ENCODE measurements at regions not wholly inside any gene's neighbourhood (a gene's known extent, or its start where the extent isn't known, plus 50 kb on each side); places are given as distances from the start of the nearest gene placed in this dataset.

DNA sequence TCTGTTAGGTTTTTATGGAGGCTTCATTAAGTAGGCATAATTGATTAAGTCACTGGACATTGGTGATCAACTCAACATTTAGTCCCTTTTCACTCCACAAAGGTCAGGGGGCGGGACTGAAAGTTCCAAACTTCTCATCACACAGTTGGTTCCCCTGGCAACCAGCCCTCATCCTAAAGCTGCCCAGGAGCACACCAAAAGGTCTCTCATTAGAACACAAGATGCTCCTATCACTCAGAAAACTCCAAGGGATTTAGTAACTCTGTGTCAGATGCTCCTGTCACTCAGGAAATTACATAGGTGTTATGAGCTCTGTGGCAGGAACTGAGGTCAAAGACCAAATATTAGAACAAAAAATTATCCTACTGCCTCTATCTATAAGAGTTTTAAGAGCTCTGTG lies 321.5 kb downstream of the OTOL1 start:
- DNase-seq = no peak

DNA sequence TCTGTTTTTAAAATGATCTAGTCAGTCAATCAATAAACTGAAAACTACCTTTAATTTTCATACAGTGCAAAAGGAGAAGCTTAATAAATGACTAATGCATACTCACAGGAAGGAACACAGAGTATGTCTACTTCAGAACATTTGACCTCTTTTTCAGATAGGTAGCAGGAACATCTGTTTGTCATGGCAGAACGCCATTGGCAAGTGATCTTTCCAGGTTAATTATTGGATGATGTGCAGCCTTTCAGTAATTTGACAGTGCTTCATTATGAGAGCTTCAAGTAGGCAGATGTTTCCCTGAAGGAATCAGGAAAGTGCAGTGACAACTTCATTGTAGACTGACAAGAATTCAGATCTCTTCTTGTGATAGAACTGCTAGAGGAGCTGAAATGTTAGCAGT lies 325.0 kb downstream of the OTOL1 start:
- no peak for DNase-seq

DNA sequence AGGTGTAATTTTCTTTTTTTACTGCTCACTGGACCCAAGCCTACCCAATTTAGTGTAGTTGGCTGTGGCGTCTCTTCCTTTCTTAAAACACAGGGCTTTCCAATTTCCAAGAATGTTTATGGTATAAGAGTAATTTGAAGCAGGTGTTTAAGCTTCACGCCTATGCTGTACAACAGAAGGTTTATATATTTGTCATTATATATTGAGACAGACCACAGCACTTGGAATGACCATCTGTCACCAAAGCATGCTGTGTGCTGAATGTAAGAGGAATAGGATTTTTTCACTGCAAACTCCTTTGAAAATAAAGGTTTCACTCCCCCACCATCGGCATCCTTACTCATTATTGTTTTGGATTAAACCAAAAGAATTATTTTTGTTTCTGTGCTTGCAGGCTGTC lies 325.7 kb downstream of the OTOL1 start:
- DNase-seq = no peak

DNA sequence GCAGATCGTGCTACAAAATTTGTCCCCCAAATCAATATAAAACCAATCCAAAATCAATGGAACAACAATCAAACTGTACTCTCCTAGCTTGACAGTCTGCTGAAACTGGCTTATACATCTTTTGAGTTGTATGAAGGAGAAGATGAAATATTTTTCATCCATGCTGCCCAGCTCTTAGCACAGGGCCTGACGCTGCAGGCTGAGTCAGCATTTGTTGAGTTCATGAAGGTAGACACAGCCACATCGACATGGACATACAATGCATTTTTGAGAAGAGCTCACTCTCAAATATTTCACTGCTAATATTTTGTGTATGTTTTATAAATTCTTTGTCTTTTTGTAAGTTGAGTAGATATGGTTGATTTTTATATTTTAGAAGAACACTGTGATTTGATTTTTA lies 327.3 kb downstream of the OTOL1 start:
- DNase-seq = no peak

DNA sequence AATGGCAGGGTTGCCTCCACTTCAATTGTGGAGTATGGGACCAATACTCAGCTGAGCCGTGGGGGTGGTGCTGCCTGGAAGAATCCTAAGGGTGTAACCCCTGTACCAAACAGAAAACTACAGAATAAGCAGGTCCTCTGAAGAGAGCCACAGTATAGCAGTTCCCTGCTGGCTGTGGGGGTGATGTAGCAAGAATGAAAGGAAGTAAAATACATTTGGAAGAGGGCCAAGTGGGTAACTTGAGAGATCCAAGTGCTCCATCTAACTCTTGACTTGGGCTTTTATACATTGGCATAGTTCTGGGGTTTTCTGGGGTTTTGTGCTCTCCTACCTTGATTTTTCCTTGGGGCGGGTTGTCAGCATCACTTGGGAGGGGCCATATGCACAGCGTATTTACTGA lies 341.4 kb downstream of the OTOL1 start:
- DNase-seq = no peak

DNA sequence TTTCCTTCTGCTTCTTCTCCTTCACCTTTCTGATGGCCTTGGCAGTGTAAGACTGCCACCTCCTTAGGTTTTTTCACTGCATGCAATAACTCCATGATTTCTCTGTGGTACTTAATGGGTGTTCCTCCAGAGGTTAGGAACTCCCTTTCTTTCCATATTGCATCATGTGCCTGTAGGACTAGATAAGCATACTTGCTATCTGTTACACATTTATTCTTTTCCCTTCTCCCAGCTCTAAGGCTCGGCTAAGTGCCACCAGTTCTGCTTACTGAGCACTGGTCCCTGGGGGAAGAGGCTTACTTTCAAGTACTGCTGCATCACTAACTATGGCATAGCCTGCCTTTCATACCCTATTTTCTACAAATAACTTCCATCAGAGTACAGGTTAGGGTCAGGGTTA lies 351.8 kb downstream of the OTOL1 start:
- DNase-seq = no peak

DNA sequence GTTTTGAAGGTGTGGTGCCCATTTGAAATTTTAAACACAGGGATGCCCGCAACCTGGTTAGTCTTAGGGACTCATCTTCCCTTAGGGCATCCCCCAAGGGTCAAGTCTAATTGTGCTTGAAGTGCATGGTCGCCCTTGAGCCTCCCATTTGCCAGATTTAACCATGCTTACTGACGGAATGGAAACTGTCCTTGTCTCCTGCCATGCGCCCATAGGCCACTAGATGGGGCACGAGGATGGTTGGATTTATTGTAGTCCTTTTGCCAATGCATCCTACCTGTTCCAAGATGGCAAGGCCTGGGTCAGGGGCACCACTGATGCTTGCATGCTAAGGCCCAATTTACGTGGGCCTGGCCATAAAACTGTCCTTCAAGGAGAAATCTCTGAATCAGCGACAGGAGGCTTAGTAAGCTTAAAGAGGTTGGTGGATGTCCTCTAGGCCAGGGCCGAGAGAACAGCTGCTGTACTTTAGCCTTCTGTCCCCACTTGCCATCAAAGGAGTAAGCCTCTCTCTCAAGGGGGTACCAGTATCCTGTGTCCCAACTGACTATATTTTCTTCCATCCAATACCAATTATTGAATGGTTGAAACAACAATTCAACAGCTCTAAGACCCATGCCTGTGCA lies 355.4 kb downstream of the OTOL1 start:
- DNase-seq = peak; percentile 62

DNA sequence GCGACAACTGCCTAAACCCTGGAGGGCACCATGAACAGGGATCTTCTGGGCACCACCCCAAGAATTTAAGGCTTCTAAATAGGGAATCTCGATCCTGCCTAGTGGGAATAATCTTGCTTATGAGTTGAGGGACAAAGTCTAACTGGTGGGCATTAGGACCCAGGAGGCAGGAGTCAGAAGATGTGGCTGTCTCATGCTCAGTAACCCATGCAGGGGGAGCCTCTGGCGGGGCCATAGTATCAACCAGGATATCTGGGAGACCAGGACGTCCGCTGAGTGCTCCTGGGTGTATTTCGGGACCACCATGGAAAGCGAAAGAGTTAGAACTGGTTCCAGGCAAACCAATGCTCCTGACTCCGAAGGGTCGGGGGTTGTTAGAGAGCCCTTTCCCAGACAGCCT lies 356.1 kb downstream of the OTOL1 start:
- no peak for DNase-seq

DNA sequence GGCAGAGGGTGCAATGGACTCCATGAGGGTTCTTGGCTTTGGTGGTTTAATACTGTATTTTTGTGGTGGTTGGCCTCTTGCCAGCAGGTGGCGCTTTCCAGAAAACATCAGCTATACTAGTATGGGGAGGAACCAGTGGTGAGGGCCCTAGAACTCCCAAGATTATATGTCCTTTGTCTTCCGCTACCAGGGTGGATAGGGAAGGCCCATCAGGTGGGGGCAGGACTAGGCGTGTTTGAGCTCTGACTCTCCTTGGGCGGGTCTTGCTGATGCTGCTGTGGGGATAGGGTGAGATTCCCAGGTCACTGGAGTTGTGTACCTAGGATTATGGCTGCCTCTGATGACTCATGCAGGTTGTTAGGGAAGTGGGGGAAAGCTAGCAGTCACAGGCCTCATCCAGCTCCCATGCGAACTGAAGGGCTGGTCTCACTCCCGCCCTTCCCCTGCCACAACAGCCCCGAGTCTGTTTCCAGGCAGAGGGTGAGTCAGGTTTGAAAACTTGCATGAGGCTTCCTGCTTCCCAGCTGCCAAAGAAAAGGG lies 357.7 kb downstream of the OTOL1 start:
- DNase-seq = no peak

DNA sequence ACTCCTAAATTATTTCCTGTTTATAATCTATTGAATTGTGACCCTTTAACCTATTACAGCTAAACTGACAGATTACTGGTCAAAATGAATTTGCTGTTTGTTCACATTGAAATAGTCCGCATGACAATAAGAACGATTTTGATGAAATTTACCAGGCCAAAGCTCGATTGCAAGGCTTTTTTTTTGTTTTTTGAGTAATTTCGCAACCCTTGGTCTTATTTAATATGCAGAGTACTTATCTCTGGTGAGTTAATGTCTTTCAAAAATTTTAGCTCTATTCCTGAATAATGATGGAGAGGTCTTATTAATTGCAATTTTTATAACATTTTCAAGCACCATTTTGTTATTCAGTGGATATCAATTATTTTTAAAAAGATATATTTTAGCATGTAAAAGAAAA lies 362.4 kb downstream of the OTOL1 start:
- no peak for DNase-seq

DNA sequence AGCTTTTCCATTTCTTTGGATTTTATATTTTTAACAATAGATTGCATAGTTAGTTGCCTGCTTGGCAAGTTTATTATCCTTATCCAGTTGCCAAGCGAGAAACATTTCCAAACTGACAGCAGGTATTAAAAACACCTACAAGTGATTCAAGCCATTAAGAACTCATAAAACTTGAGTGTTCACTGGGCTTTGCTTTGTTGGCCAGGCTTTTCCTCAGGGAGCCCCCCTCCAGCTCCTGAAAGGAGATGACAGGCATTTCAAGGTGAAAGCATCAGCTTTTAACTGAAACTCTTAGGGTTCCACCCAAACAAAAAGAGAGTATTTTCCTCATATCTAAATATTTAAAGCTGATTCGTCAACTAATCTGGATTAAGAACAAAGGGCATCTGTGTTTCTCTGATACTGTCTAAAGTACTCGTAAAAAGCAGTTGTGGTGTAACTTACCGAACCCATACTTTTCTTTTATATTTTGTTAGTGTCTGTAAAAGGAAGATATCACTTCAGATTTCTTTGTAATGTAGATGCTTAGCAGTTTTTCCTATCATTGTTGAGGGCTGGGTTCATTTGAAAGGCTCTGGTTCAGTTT lies 363.4 kb downstream of the OTOL1 start:
- no peak for DNase-seq

DNA sequence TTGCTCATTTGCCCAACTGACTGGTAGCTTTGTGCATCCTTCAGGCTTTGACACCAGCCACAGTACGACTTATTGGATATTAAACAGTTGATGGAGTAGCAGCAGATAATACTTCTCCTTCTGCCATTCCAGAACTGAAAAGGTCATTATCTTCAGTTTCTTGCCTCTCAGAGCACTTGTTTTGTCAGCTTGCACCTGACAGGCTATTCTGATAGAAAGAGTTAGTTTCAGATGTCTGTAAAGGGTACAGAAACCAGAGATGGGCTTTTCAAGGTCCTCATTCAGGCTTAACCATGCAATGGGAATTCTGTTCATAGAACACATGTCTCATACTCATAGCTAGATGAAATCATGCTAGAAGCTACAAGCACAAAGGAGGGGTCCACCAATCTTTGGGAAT lies 367.2 kb downstream of the OTOL1 start:
- DNase-seq = no peak

DNA sequence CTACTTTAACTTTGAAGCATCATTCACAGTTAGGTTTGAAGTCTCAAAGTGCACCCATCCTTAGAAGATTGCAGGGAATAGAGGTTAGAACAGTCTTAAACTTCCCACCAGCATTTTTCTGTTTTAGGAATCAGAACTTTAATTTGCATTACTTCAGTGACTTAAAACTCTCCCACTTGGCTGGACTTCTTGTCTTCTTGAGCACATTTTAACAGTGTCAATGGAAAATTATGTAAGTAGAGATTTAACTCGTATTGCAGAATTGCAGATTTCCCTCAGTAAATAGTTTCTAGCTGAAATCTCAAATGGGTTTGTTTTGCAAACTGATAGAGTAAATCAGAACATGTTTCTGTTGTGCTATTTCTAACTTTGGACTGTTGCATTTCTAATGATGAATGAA lies 369.6 kb downstream of the OTOL1 start:
- DNase-seq = no peak

DNA sequence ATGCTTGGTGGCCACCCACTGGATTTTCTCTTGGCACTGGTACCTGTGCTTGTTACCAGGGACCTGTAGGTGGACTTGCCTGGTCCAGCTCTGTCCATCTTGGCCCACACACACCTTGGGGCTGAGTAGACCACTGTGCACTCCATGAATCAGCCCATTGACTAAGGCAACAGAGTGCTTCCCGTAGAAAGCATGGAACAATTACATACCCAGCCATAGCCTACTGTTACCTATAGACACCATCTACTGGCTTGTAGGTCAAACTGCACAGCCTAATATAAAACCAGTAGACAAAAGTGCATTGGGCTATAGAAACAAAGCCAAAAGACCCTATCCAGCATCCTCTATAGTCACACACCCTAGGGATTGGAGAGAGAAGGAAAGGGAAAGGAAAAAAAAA lies 378.9 kb downstream of the OTOL1 start:
- no peak for DNase-seq

DNA sequence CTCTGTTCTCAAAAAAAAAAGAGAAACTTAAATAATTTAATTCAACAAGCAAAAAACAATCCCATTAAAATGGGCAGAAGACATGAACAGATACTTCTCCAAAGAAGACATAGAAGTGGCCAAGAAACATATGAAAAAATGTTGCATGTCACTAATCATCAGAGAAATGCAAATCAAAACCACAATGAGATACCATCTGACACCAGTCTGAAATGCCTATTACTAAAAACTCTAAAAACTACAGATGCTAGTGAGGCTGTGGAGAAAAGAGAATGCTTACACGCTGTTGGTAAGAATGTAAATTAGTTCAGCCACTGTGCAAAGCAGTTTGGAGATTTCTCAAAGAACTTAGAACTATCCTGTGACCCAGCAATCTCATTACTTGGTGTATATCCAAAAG lies 382.9 kb downstream of the OTOL1 start:
- DNase-seq = no peak

DNA sequence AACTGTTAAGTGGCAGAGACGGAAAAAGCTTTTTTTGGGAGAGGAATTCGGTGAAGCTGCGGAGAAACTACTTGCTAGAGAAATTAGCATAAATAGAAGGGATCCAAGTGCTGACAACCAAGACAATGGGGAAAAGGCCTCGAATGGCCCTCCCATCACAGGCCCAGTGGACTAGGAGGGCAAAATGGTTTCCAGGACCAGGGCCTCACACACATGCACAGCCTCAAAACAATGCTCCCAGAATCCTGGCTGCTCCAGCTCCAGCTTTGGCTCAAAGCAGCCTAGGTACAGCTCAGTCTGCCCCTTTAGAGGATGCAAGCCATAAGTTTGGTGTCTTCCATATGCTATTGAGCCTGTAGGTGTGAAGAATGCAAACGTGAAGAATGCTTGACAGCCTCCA lies 388.2 kb downstream of the OTOL1 start:
- DNase-seq = no peak

DNA sequence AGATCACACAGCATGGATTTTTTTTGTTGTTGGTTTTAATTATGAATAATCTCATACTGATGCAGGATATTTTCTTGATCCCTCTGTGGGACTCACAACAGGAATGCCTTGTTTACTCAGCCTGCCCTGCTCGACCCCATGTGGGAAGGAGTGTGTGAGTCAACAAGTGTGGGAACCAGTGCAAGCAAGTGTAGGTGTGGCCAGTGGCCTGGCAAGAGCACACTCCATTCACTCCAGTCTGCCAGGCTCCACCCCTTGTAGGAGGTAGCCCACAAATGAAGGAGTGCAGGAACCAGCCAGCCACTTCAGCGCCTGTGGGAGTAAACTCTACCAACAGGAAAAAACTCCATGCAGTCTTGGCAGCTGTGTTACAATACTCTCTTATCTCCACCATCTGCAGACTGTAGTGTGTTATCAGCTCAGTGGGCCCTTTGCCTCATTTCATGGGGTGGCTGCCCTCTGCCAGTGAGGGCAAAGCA lies 393.6 kb downstream of the OTOL1 start:
- no peak for DNase-seq

DNA sequence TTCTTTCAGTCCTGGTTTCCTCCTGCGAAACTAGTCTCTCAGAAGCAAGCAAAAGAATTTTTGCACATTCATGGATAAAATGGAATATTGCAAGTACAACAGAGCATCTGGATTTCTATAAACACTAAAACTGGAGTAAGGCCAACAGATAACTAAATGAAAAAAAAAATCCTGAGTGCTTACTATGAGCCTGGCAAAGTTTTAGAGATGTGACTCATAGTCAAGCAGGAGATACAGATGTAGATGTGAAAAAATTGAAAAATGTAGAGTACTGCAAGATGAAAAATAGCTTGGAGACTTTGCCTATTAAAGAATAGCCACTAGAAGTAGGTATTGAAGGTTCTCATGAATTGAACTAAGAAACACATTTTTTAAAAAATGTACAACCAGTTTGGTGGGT lies 397.4 kb downstream of the OTOL1 start:
- no peak for DNase-seq

DNA sequence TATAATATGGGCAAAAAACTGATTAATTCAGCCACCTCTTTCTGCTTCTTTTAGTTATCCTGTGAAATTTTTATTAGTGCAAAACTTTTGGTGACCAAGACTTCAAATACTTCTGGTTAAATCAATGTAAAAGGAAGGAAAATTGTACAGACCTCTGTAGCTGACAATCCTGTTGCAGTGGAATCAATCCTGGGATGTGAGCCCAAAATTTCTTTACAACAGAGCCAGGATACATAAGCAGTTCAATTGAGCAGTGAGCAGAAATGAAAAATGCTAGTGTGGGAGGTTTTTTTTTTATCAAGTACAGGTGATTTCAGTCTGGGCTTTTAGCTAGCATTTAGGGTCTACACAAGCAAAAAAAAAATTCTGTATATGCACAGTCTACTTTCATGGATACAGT lies 398.0 kb downstream of the OTOL1 start:
- DNase-seq = no peak

DNA sequence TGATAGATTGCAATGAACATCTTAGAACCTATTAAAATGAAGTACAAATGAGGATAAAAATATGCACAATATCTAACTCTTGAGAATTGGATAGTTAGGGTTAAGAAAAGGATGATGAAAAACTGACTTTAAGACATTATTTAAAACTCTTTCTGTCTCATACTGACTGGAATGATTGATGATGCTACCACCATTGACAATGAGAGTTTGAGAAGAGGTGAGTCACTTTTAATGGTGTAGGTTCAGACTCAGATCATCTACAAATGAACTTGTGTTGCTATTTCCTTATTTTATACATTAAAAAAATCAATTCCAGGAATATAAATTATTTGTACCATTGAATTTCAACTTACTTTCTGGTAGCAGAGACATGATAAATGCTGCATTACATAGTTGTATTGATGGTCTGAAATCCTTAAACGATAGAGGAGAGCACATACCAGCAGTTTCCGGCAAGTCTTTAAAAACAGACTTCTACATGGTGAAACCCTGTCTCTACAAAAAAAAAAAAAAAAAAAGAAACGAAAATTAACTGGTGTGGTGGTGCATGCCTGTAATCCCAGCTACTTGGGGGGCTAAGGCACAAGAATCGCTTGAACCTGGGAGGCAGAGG lies 409.0 kb downstream of the OTOL1 start:
- no peak for DNase-seq

DNA sequence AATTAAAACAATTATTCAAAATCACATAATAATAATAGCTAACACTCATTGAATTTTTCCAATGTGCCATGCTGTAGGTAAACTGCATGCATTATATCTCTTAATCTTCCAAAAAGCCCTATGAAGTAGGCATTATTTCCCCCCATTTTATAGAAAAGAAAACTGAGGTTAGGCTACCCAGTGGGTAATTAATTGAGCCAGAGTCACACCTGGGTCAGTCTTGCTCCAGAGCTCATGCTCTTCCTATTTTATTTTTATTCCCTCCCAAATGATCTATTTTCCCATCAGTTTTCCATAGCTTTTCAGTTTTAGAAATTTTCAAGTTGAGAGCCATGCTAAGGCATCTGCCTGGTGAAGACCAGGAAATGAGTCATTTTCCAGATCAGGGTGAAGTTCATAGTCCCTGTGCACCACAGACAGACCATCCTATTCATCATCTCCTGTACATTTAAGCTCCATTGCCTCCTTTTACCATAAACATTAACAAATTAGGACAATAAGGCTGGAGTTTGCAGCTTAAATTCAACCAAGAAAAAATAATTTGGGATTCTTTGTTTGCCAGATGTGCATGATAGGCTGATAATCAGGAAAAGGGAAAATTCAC lies 417.3 kb downstream of the OTOL1 start:
- no peak for DNase-seq

DNA sequence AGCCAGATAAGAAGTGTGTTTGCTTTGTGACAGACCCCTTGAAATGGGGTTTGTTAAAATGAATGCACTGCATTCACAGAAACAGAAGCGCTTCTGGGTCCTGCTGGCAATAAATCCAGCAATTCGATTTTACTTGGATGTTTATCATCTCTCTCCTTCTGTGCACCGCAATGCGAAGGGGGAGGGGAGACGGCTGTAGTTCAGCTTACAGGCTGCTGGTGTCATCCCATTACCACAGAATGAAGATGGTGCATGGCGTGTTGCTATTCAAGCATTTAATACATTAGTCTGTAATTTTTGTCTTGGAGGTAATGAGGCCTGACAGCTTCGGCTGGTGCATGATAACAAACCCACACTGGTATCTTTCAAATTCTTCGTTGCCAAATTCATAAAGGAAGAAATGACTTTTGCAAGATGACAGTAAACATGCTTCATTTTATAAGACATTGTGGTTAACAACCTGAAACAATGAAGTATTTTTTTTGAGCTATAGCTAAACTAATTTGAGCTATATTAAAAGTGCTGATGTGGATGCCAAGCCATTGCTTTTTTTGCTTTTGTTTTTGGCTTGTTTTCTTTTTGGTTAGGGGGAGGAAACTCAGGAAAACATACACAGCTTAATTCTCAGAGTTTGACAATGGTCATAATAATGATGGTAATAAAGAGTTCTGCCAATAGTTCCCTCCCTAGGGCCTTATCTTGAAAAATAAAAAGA lies 418.3 kb downstream of the OTOL1 start:
- DNase-seq = no peak

DNA sequence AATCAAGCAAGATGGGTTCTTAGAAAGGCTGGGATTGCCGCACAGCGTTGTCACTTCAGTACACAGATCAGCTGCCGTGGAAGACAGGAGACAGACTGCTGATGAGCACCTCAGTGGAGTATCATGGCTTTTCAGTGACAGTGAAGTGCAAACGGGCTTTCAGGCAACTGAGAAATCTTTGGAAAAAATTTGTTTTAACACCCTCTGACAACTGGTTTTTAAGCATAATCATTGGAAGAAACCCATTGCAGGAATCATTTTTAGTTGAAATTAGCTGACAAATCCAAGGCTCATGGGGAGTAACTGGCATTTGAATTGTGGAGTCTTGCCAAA lies 418.8 kb downstream of the OTOL1 start:
- no peak for DNase-seq

DNA sequence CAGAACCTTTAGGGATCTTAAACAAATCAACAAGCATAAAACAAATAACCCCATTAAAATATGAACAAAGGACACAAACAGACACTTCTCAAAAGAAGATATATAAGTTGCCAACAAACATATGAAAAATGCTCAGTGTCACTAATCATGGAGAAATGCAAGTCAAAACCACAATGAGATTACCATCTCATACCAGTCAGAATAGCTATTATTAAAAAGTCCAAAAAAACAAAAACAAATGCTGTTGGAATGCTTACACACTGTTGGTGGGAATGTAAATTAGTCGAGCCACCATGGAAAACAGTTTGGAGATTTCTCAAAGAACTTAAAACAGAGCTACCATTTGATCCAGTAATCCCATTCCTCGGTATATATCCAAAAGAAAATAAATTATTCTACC lies 423.6 kb downstream of the OTOL1 start:
- DNase-seq = no peak
